Glomerular visceral epithelial cell (primary cell): ENCODE measurements at regions not wholly inside any gene's neighbourhood (a gene's known extent, or its start where the extent isn't known, plus 50 kb on each side); places are given as distances from the start of the nearest gene placed in this dataset.
"Not testable (repeated sequence)": the region's sequence is repeated elsewhere in the genome, so short reads cannot be mapped to it uniquely, and the experiment has no call there.

Experiments used
- DNase-seq: peaks from one replicate; pipeline ENCODE4 v3.0.0-alpha.2; 2016; ENCODE audit errors: extremely low spot score

- no peak for DNase-seq
Measured at GRCh38 chr11:101741479-101742175, 157.8 kb upstream of the TRPC6 start.

DNA sequence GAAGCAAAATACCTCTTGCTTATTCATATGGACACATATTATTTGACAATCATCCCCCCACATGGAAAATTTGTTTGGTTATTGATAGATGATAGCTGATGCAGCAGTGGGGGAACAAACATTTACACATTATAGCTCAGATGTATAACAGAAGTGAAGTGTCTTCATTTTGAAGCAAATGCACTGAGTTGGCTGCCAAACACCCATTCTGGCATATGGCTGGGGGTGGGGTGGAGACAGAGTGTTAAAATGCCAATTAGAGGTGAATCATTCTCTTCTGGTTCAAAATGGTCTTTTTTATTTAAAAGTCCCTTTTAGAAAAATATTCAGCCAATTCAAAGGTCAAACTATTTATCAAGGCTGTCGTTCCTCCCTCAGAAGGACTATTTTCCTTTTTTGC, 157.3 kb upstream of the TRPC6 start:
- DNase-seq: no peak

DNA sequence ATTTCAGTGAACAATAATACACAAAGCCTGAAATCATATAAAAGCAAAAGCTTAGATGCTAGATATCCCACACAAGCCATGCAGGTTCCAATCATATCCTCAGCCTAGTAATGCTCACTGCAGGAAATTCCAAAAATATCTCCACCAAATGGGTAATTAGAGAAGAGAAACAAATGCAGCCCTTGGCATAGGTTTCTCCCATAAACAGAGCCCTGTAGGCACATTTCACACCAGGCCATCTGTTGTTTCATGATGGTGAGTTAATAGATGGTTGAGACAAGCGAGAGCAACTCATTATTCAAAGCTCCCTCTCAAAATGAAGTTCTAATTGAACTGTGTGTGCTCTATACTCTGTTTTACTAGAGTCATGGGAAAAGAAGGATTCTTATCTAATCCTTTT, 154.6 kb upstream of the TRPC6 start:
- DNase-seq: no peak

GRCh38 chr11:101729406-101730078, 145.7 kb upstream of the TRPC6 start:
- no peak for DNase-seq

DNA sequence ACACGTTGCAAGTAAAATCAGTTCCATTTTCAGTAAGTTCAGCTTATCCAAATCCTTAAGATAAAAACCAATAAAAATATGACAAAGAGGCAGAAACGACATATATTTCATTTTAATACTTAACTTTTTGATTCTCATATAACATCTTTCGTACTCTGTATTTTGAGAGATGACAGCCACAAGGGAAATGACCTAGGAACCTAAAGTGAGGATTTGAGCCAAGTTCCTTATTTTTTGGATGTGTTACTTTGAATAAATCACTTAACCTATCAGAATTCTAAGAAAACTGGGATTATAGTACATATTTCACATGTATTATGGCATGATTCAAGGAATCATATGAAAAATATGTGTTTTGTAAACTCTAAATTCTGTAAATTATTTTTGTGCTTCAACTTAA, 143.6 kb upstream of the TRPC6 start:
- DNase-seq: no peak

DNA sequence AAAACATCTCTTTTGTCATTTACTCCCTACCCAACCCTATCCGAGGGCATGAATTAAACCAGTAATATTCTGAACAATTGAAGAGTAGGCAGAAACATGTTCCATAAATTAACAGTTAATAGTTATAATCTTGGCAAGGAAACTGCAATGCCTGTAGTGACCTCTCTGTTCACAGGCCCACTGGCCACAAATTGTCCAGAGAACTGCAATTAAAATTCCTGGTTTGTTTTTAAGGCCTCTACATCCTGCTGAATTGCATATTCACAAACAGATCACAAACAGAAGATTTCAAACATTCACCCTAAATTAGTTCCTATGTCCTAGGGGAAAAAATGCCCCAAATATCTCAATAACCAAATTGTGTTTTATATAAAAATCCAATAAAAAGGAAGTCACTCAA, 143.2 kb upstream of the TRPC6 start:
- no peak for DNase-seq

DNA sequence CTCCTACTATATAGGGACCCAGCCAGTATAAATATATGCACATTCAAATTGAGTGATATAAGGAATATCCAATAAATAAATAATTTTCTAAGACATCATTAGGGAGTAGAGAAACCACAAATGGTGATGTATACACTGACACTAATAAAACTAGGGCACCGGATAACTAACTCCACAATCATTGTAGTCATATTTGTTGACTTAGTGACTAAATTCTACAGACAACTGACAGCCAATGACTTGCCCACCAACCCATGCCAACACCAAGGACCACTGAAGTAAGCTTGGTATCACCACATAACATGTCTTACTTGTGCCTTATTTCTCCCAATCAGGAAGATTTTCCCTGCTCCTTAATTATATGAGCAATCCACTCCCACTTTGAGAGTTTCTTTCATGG, 139.6 kb upstream of the TRPC6 start:
- no peak for DNase-seq

DNA sequence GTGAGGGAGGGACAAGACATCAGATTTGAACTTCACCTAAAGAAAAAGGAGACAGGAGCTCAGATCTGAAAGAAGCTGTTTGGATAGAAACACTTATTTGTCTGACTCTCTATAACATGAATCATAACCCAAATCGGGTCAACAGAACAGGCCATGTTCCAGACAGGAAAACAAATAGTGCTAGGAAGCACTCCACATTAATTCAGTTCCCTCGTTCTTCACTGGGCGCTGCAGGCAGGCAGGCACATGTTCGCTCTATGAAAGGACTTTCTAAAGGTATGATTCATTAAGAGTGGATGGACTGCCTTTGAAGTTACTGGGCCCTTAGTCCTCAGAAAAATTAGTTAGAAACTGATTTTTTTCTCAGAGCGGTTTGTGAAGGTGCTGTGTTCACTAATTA, 137.5 kb upstream of the TRPC6 start:
- DNase-seq: no peak

DNA sequence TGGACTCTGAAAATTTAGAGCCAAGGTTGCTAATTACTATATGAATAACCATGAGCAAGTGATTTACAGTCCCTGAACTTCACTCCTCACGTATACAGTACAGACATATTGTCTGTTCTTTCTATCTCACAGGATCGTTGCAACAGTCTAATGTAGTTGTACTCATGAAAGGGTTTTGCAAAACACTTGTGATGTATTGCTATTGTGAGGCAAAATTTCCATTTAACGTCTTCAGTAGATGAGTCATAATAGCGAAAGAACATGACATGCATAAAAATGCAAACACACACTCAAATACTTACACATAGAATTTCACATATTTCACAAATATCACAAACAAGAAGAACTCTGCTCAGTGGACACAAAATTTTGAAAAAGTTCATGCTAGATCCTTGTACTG, 134.6 kb upstream of the TRPC6 start:
- DNase-seq: no peak

- no peak for DNase-seq
Measured at GRCh38 chr11:101717619-101718018, 133.8 kb upstream of the TRPC6 start.

DNA sequence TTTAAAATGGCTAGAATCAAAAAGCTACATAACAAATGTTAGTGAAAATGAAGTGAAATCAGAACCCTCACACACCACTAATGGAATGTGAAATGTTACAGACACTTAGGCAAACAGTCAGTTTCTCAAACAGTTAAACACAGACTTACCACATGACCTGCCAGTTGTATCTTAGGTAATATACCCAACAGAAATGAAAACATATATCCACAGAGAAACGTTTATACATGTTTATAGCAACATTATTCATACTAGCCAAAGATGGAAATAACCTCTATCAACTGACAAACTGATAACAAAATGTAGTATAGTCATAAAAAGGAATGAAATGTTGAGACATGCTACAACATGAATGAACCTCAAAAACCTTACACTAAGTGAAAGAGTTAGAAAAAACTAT, 131.5 kb upstream of the TRPC6 start:
- no peak for DNase-seq

DNA sequence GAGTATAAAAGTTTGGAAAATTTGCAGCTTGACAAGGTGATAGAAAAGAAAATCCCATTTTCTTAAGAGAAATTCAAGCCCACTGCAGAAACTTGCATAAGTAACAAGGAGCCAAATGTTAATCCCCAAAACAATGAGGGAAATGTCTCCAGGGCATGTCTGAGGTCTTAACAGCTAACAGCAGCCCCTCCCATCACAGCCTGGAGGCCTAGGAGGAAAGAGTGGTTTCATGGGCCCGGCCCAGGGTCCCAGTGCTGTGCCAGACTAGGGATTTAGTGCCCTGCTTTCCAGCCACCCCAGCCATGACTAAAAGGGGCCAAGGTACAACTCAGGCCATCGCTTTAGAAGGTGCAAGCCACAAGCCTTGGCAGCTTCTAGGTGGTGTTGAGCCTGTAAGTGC, 123.7 kb upstream of the TRPC6 start:
- no peak for DNase-seq

- DNase-seq: no peak
Measured at GRCh38 chr11:101706541-101706940, 122.7 kb upstream of the TRPC6 start.

DNA sequence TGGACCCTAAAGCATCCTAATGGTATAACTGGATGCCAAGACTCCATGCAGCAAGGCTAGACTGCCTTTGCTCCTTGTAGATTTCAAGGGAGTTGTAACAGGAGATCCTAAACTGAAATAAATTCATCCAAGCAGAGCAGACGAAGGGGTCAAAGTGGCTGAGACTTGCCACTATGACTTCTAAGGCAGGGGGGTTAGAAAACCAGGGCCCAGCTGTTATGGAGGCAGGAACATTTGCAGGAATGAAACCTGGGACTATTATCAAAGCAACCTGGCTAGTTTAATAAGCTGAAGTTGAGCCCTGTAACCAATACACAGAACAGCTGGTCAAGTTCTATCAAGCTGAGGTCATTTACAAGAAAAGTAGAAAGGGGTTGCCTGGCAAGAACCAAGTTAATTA, 122.2 kb upstream of the TRPC6 start:
- DNase-seq: no peak

GRCh38 chr11:101694869-101695268, 111.1 kb upstream of the TRPC6 start:
- DNase-seq: not testable (repeated sequence)

DNA sequence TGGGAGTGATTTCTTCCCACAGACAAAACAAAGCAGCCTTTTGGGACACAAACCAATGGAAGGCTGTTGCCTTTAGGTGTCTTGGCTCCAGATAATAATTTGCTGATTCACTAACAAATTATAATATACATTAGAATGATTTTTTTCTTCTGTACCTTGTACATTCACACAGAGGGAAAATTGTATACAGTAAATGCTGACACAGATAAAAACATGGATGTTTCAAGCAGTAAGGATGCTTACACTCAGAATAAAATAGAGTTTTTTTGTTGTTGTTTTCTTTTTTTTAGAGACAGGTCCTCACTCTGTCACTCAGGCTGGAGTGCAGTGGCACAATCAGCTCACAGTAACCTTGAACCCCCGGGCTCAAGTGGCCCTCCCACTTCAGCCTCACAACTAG, 109.2 kb upstream of the TRPC6 start:
- DNase-seq: no peak

- peak; percentile 43 for DNase-seq
Measured at GRCh38 chr11:101686514-101686913, 102.7 kb upstream of the TRPC6 start.

- DNase-seq: no peak
Measured at GRCh38 chr11:101668236-101668635, 84.4 kb upstream of the TRPC6 start.

- DNase-seq: no peak
Measured at GRCh38 chr11:101666916-101667315, 83.1 kb upstream of the TRPC6 start.

DNA sequence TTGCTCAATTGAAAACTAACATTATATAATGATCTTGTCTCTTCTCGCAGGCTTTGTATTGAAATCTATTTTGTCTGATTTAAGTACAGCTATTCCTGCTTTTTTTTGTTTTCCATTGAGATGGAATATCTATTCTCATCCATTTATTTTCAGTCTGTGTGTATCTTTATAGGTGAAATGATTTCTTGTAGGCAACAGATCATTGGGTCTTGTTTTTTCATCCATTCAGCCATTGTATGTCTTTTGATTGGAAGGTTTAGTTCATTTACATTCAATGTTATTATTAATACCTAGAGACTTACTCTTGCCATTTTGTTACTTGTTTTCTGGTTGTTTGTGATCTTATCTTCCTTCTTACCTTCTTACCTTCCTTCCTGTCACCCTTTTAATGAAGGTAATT, 77.8 kb upstream of the TRPC6 start:
- no peak for DNase-seq
